Spleen (tissue), 7 donors: ENCODE measurements at regions not wholly inside any gene's neighbourhood (a gene's known extent, or its start where the extent isn't known, plus 50 kb on each side); places are given as distances from the start of the nearest gene placed in this dataset.

Source experiments
- POLR2A ChIP-seq, 3 donors: fragments of 450-650 bp; IDR thresholded peaks; one replicate each; pipeline ENCODE4 v1.5.1; 2017; ENCODE audit warnings: antibody characterized with exemption in 3 of 3, mild to moderate bottlenecking in 1 of 3
- POLR2AphosphoS5 ChIP-seq, 3 donors: sonication (generic); formaldehyde crosslinking; IDR thresholded peaks; one replicate each; pipeline ENCODE4 v1.5.1; 2017; ENCODE audit warnings: antibody characterized with exemption in 3 of 3
- TF ChIP-seq, protein P1 (sequence below), 11 experiments: fragments of 200-600 bp in 7 of 11; fragments of 450-650 bp in 4 of 11; sonication (generic) in 4 of 11; IDR thresholded peaks in 8 of 11; conservative IDR thresholded peaks in 3 of 11; 1 replicate in 7 of 11; 2 replicates in 4 of 11; pipeline versions ENCODE4 v1.4.0 to v1.8.0; 2016 to 2021; ENCODE audit warnings: antibody characterized with exemption in 11 of 11, inconsistent platforms in 4 of 11, mild to moderate bottlenecking in 1 of 11
- donor health status: DM: no; HTN: no; CAD: no; lungs with moderate emphysema.
- donor health status: DM: no; HTN: no; CAD: no.
- donor health status: DM: no; HTN: no; CAD: no.

DNA sequence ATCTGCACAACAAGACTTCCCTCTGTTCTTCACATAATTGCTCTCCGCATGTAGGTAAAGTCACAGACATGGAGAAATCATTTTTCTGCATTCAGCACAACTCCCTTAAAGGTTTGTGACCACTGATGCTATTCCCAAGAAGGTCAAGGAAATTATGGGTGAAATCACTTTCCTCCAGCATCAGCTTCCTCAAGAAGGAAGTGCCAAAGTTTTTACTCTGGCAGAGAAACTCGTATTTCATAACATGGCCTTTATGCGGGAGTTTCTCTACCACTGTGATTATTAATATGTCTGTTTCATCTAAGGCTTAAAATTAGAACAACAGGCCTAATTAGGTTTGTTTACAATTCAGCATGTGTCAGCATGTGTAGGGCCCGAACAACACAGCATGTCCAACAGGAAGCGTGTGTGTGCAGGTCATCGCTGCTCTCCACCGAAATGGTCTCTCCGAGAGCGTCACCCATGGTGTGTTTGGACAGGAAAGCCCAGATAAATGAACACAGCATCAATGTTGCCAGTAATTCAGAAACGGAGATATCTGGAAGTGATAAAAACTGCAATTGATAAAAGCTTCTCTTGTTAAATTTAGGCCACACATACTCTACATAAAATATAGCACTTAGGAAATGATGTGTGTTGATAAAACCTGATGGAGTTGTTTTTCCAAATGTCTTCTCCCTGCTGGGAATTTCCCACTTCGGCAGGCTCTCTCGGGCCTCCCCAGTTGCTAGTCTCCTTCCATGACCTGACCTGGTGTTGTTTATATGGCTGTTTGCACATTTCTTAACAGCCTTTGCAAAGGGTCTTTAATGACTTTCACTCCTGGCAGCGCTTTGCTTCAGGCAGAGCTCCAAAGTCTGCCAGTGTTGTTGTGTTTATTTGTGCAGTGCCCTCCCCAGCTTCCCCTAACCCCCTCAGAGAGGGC is 265.1 kb upstream of the CEP162 start:
- TF ChIP-seq POLR2A (IDR thresholded peaks at IDR 0.05) (no peak), POLR2AphosphoS5 (IDR thresholded peaks at IDR 0.05) (no peak)
- TF ChIP-seq, protein P1, sequence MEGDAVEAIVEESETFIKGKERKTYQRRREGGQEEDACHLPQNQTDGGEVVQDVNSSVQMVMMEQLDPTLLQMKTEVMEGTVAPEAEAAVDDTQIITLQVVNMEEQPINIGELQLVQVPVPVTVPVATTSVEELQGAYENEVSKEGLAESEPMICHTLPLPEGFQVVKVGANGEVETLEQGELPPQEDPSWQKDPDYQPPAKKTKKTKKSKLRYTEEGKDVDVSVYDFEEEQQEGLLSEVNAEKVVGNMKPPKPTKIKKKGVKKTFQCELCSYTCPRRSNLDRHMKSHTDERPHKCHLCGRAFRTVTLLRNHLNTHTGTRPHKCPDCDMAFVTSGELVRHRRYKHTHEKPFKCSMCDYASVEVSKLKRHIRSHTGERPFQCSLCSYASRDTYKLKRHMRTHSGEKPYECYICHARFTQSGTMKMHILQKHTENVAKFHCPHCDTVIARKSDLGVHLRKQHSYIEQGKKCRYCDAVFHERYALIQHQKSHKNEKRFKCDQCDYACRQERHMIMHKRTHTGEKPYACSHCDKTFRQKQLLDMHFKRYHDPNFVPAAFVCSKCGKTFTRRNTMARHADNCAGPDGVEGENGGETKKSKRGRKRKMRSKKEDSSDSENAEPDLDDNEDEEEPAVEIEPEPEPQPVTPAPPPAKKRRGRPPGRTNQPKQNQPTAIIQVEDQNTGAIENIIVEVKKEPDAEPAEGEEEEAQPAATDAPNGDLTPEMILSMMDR (IDR thresholded peaks at IDR 0.05 in 8 of 11, conservative IDR thresholded peaks at IDR 0.05 in 3 of 11), result no peak
